OCI-LY7 (cell line): ENCODE measurements at regions not wholly inside any gene's neighbourhood (a gene's known extent, or its start where the extent isn't known, plus 50 kb on each side); places are given as distances from the start of the nearest gene placed in this dataset.
"Not testable (repeated sequence)": the region's sequence is repeated elsewhere in the genome, so short reads cannot be mapped to it uniquely, and the experiment has no call there.

ENCODE experiments used
- BruUV-seq: library from RNA; stranded (reverse); fragments of 400-500 nt; replicated peaks from 2 replicates; lab custom pipeline; 2021; lab: Mats Ljungman, UMichigan
- CTCF ChIA-PET: fragments of 300-600 bp; sonication (Branson Sonifier 250); formaldehyde crosslinking; loops from one replicate; lab custom pipeline; 2022; ENCODE audit warnings: antibody characterized with exemption; ENCODE audit not compliant: unreplicated experiment; lab: Charles Lee
- POLR2A ChIA-PET: fragments of 300-600 bp; sonication (Branson Sonifier 250); formaldehyde crosslinking; loops from one replicate; lab custom pipeline; 2022; ENCODE audit warnings: antibody characterized with exemption; lab: Charles Lee
- DNase-seq: peaks from one replicate; pipeline ENCODE4 v3.0.0-alpha.2; 2015; ENCODE audit warnings: low spot score
- H2AFZ ChIP-seq: fragments of 200-600 bp; sonication (generic), shearing (Covaris generic); 2 replicates; pipeline ENCODE4 v1.6.1; 2014; ENCODE audit warnings: mild to moderate bottlenecking, antibody characterized with exemption, low read length, moderate library complexity
- H3K27ac ChIP-seq: fragments of 200-600 bp; sonication (generic); 2 replicates; pipeline ENCODE4 v1.5.1; 2014; ENCODE audit warnings: mixed run types, low read depth, mild to moderate bottlenecking, moderate library complexity, low read length, inconsistent platforms; ENCODE audit not compliant: poor library complexity, severe bottlenecking
- H3K36me3 ChIP-seq: fragments of 200-600 bp; sonication (generic); 2 replicates; pipeline ENCODE4 v1.6.1; 2014; ENCODE audit warnings: mild to moderate bottlenecking, antibody characterized with exemption, low read length, moderate library complexity, mixed read lengths; ENCODE audit not compliant: insufficient read depth
- H3K4me1 ChIP-seq: fragments of 200-600 bp; sonication (generic); 2 replicates; pipeline ENCODE4 v1.5.1; 2014; ENCODE audit warnings: mild to moderate bottlenecking, low read length; ENCODE audit not compliant: insufficient read depth, poor library complexity, severe bottlenecking
- H3K4me2 ChIP-seq: fragments of 200-600 bp; sonication (generic); 2 replicates; pipeline ENCODE4 v1.6.1; 2014; ENCODE audit warnings: mild to moderate bottlenecking, low read length
- H3K4me3 ChIP-seq: fragments of 200-600 bp; sonication (generic); 2 replicates; pipeline ENCODE4 v1.5.1; 2014; ENCODE audit warnings: mild to moderate bottlenecking, low read depth, low read length; ENCODE audit not compliant: poor library complexity, severe bottlenecking
- H3K79me2 ChIP-seq: fragments of 200-600 bp; sonication (generic); 2 replicates; pipeline ENCODE4 v1.6.1; 2016; ENCODE audit warnings: low read depth, mild to moderate bottlenecking, low read length, moderate library complexity, mixed read lengths; ENCODE audit not compliant: insufficient read depth
- H3K9me2 ChIP-seq: fragments of 200-600 bp; sonication (generic); 2 replicates; pipeline ENCODE4 v1.6.1; 2016; ENCODE audit warnings: mild to moderate bottlenecking, low read length, mixed read lengths; ENCODE audit not compliant: insufficient read depth
- H3K9me3 ChIP-seq: fragments of 200-600 bp; sonication (generic); 2 replicates; pipeline ENCODE4 v1.6.1; 2014; ENCODE audit warnings: mild to moderate bottlenecking, mixed run types, low read length, mixed read lengths
- H4K20me1 ChIP-seq: fragments of 200-600 bp; sonication (generic); 2 replicates; pipeline ENCODE4 v1.6.1; 2014; ENCODE audit warnings: mild to moderate bottlenecking, antibody characterized with exemption, low read length, moderate library complexity, mixed read lengths; ENCODE audit not compliant: insufficient read depth
- intact Hi-C: fragments of 100-400 bp; cut with micrococcal nuclease; formaldehyde crosslinking; loops from one replicate; pipeline ENCODE4 v1.10.0; 2022; ENCODE audit not compliant: unreplicated experiment
- TF ChIP-seq, protein P1 (sequence below): fragments of 200-600 bp; sonication (generic); conservative IDR thresholded peaks from 2 replicates; pipeline ENCODE4 v1.5.1; 2014; ENCODE audit warnings: mild to moderate bottlenecking, antibody characterized with exemption, low read length, moderate library complexity, mixed read lengths

- DNase-seq, H3K4me2 ChIP-seq, H2AFZ ChIP-seq, intact Hi-C loops, POLR2A ChIA-PET, H3K79me2 ChIP-seq, CTCF ChIA-PET, BruUV-seq, H3K36me3 ChIP-seq, H3K27ac ChIP-seq, H4K20me1 ChIP-seq, H3K4me1 ChIP-seq, H3K4me3 ChIP-seq, H3K9me3 ChIP-seq, H3K9me2 ChIP-seq: not testable (repeated sequence)
Observed at GRCh38 chr20:29500738-29501137, 1756.7 kb upstream of the DEFB115 start.

DNA sequence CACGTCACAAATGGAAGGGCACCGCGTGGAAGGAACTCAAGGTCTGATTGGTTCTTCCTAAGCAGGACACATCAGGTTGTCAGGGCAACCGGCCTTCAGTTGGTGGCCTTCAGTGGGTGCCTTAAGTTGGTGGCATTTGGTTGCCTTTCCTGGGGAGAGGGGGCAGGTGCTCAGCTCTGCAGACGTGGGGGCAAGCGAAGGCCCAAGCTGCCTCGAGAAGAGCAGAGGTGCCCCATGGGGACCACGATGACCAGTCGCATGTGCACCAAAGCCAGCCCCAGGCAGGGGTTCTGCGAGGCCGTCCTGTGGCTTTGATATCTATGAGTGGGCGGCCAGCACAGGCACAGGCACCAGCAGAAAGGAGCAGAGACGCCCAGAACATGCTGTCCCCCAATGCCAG is 1742.8 kb upstream of the DEFB115 start:
- not testable (repeated sequence) for BruUV-seq, H4K20me1 ChIP-seq

GRCh38 chr20:29516847-29517246 is 1740.6 kb upstream of the DEFB115 start:
- H3K79me2 ChIP-seq, H3K9me2 ChIP-seq, DNase-seq, BruUV-seq, H3K4me1 ChIP-seq, H3K27ac ChIP-seq, POLR2A ChIA-PET, H4K20me1 ChIP-seq, intact Hi-C loops, CTCF ChIA-PET, H3K9me3 ChIP-seq, H2AFZ ChIP-seq, H3K36me3 ChIP-seq, H3K4me2 ChIP-seq, H3K4me3 ChIP-seq: not testable (repeated sequence)

More for the DNA sequence above, 1742.8 kb upstream of the DEFB115 start:
- CTCF ChIA-PET, H3K79me2 ChIP-seq, POLR2A ChIA-PET, H3K4me2 ChIP-seq, H3K27ac ChIP-seq, DNase-seq, H3K9me3 ChIP-seq, H3K4me1 ChIP-seq, intact Hi-C loops, H2AFZ ChIP-seq, H3K36me3 ChIP-seq, H3K4me3 ChIP-seq, H3K9me2 ChIP-seq: not testable (repeated sequence)

GRCh38 chr20:29519610-29520241 is 1737.7 kb upstream of the DEFB115 start:
- H3K9me2 ChIP-seq, H2AFZ ChIP-seq, H3K79me2 ChIP-seq, H3K36me3 ChIP-seq, BruUV-seq, H3K9me3 ChIP-seq, CTCF ChIA-PET, H3K4me3 ChIP-seq, H4K20me1 ChIP-seq, H3K4me2 ChIP-seq, H3K4me1 ChIP-seq, intact Hi-C loops, H3K27ac ChIP-seq: not testable (repeated sequence)
- peak; percentile 26 for DNase-seq
- POLR2A ChIA-PET, result interaction anchor here (0.6 kb wide), 1 partner anchor 9 kb away, joined by 4 read pairs; no protein-coding TSS in a partner anchor
- TF ChIP-seq, protein P1, sequence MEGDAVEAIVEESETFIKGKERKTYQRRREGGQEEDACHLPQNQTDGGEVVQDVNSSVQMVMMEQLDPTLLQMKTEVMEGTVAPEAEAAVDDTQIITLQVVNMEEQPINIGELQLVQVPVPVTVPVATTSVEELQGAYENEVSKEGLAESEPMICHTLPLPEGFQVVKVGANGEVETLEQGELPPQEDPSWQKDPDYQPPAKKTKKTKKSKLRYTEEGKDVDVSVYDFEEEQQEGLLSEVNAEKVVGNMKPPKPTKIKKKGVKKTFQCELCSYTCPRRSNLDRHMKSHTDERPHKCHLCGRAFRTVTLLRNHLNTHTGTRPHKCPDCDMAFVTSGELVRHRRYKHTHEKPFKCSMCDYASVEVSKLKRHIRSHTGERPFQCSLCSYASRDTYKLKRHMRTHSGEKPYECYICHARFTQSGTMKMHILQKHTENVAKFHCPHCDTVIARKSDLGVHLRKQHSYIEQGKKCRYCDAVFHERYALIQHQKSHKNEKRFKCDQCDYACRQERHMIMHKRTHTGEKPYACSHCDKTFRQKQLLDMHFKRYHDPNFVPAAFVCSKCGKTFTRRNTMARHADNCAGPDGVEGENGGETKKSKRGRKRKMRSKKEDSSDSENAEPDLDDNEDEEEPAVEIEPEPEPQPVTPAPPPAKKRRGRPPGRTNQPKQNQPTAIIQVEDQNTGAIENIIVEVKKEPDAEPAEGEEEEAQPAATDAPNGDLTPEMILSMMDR, result peak; percentile 61
